ENCODE measurements at regions not wholly inside any gene's neighbourhood (a gene's known extent, or its start where the extent isn't known, plus 50 kb on each side); places are given as distances from the start of the nearest gene placed in this dataset.

GRCh38 chr9:15113288-15113687, 193.7 kb downstream of the TTC39B start:
- DNase-seq: no peak

GRCh38 chr9:15111071-15111470, 195.9 kb downstream of the TTC39B start:
- DNase-seq: no peak

- DNase-seq: peak; percentile 70
These were observed 194.7 kb upstream of the FREM1 start for GRCh38 chr9:15104826-15105420.

GRCh38 chr9:15103290-15103689, 193.1 kb upstream of the FREM1 start:
- DNase-seq: no peak

- peak; percentile 39 for DNase-seq
These were observed 190.9 kb upstream of the FREM1 start for GRCh38 chr9:15101095-15101494.

GRCh38 chr9:15100571-15100970, 190.3 kb upstream of the FREM1 start:
- no peak for DNase-seq

- DNase-seq: no peak
These were observed 186.7 kb upstream of the FREM1 start for GRCh38 chr9:15096972-15097371.

GRCh38 chr9:15086778-15087324, 176.6 kb upstream of the FREM1 start:
- DNase-seq: no peak

GRCh38 chr9:15086156-15086763, 176.0 kb upstream of the FREM1 start:
- no peak for DNase-seq

- DNase-seq: no peak
These were observed 171.0 kb upstream of the FREM1 start for GRCh38 chr9:15081021-15081753.

- no peak for DNase-seq
These were observed 170.2 kb upstream of the FREM1 start for GRCh38 chr9:15080401-15080800.

GRCh38 chr9:15079989-15080388, 169.8 kb upstream of the FREM1 start:
- no peak for DNase-seq

GRCh38 chr9:15077946-15078729, 167.9 kb upstream of the FREM1 start:
- no peak for DNase-seq

GRCh38 chr9:15073620-15074019, 163.4 kb upstream of the FREM1 start:
- no peak for DNase-seq

- DNase-seq: no peak
These were observed 160.5 kb upstream of the FREM1 start for GRCh38 chr9:15070716-15071115.

GRCh38 chr9:15069106-15069505, 158.9 kb upstream of the FREM1 start:
- no peak for DNase-seq

GRCh38 chr9:15068261-15068660, 158.0 kb upstream of the FREM1 start:
- no peak for DNase-seq

- DNase-seq: no peak
These were observed 148.8 kb upstream of the FREM1 start for GRCh38 chr9:15059003-15059402.

- no peak for DNase-seq
These were observed 148.0 kb upstream of the FREM1 start for GRCh38 chr9:15058236-15058635.

- DNase-seq: peak; percentile 17
These were observed 145.1 kb upstream of the FREM1 start for GRCh38 chr9:15055284-15055683.

GRCh38 chr9:15048772-15049171, 138.5 kb upstream of the FREM1 start:
- DNase-seq: no peak

GRCh38 chr9:15047028-15047551, 136.9 kb upstream of the FREM1 start:
- DNase-seq: no peak

- DNase-seq: no peak
These were observed 123.1 kb upstream of the FREM1 start for GRCh38 chr9:15033316-15033715.

Measured in NCI-H2171 treated with DMSO at 0.1 percent for 48 hours (cell line).